Neuronal stem cell (in vitro differentiated cells): ENCODE measurements at regions not wholly inside any gene's neighbourhood (a gene's known extent, or its start where the extent isn't known, plus 50 kb on each side); places are given as distances from the start of the nearest gene placed in this dataset.

Experiments used
- DNase-seq: peaks from one replicate; pipeline ENCODE4 v3.0.0-alpha.2; 2013; ENCODE audit warnings: low spot score
- H2AFZ ChIP-seq: one replicate; pipeline ENCODE4 v1.6.1; 2013; ENCODE audit warnings: mild to moderate bottlenecking, low read length, inconsistent platforms
- H2AK5ac ChIP-seq: 2 replicates; pipeline ENCODE4 v1.6.1; 2013; ENCODE audit warnings: low read depth, mild to moderate bottlenecking, inconsistent platforms, low read length, moderate library complexity, mixed read lengths
- H2BK120ac ChIP-seq: 2 replicates; pipeline ENCODE4 v1.6.1; 2013; ENCODE audit warnings: low read depth, mild to moderate bottlenecking, inconsistent platforms, low read length, moderate library complexity, mixed read lengths
- H2BK12ac ChIP-seq: one replicate; pipeline ENCODE4 v1.6.1; 2013; ENCODE audit warnings: low read length, inconsistent platforms
- H2BK15ac ChIP-seq: 2 replicates; pipeline ENCODE4 v1.6.1; 2013; ENCODE audit warnings: mild to moderate bottlenecking, low read length, inconsistent platforms, mixed read lengths
- H2BK5ac ChIP-seq: one replicate; pipeline ENCODE4 v1.6.1; 2013; ENCODE audit warnings: inconsistent platforms, mild to moderate bottlenecking, low read length, moderate library complexity
- H3K14ac ChIP-seq: one replicate; pipeline ENCODE4 v1.6.1; 2013; ENCODE audit warnings: low read length, inconsistent platforms
- H3K18ac ChIP-seq: 2 replicates; pipeline ENCODE4 v1.6.1; 2013; ENCODE audit warnings: low read length, inconsistent platforms
- H3K23ac ChIP-seq: 2 replicates; pipeline ENCODE4 v1.6.1; 2013; ENCODE audit warnings: low read depth, mild to moderate bottlenecking, mixed read lengths, low read length, inconsistent platforms; ENCODE audit not compliant: poor library complexity
- H3K27ac ChIP-seq: replicated peaks from 3 replicates; pipeline ENCODE4 v1.5.1; 2013; ENCODE audit warnings: low read length, inconsistent platforms
- H3K27me3 ChIP-seq, 3 experiments: 2 replicates each; pipeline ENCODE4 v1.6.1; 2013; ENCODE audit warnings: low read length in 3 of 3, mild to moderate bottlenecking in 2 of 3, inconsistent platforms in 1 of 3, low read depth in 1 of 3, mixed read lengths in 1 of 3, moderate library complexity in 1 of 3; ENCODE audit not compliant: control insufficient read depth in 3 of 3, insufficient read depth in 3 of 3
- H3K36me3 ChIP-seq, 2 donors: replicated peaks in 1 of 2; 2 replicates each; pipeline ENCODE4 v1.6.1; 2013; ENCODE audit warnings: low read length in 2 of 2; ENCODE audit not compliant: control insufficient read depth in 2 of 2, insufficient read depth in 2 of 2
- H3K4ac ChIP-seq: 2 replicates; pipeline ENCODE4 v1.6.1; 2013; ENCODE audit warnings: inconsistent platforms, mild to moderate bottlenecking, low read length, moderate library complexity
- H3K4me1 ChIP-seq, 2 donors: 1 replicate in 1 of 2; 2 replicates in 1 of 2; pipeline ENCODE4 v1.6.1; 2013; ENCODE audit warnings: low read length in 2 of 2, low read depth in 1 of 2; ENCODE audit not compliant: control insufficient read depth in 2 of 2, insufficient read depth in 1 of 2
- H3K4me2 ChIP-seq: one replicate; pipeline ENCODE4 v1.6.1; 2013; ENCODE audit warnings: mild to moderate bottlenecking, low read length, inconsistent platforms; ENCODE audit not compliant: insufficient read depth, poor library complexity, severe bottlenecking
- H3K4me3 ChIP-seq, 2 donors: 2 replicates each; pipeline ENCODE4 v1.5.1; 2013; ENCODE audit warnings: low read length in 2 of 2, mild to moderate bottlenecking in 2 of 2, inconsistent platforms in 1 of 2, moderate library complexity in 1 of 2
- H3K79me1 ChIP-seq: one replicate; pipeline ENCODE4 v1.6.1; 2013; ENCODE audit warnings: low read depth, mild to moderate bottlenecking, inconsistent platforms, low read length, moderate library complexity
- H3K9ac ChIP-seq: one replicate; pipeline ENCODE4 v1.6.1; 2013; ENCODE audit warnings: mild to moderate bottlenecking, low read depth, low read length, inconsistent platforms; ENCODE audit not compliant: poor library complexity
- H3K9me3 ChIP-seq, 2 donors: replicated peaks in 1 of 2; 2 replicates each; pipeline versions ENCODE3 to v1.6.1; 2013; ENCODE audit warnings: low read length in 2 of 2, mild to moderate bottlenecking in 2 of 2, inconsistent platforms in 1 of 2, low read depth in 1 of 2, mixed read lengths in 1 of 2, moderate library complexity in 1 of 2; ENCODE audit not compliant: control insufficient read depth in 2 of 2, insufficient read depth in 1 of 2
- H4K8ac ChIP-seq: one replicate; pipeline ENCODE4 v1.6.1; 2013; ENCODE audit warnings: low read depth, mild to moderate bottlenecking, inconsistent platforms, low read length, moderate library complexity
- H4K91ac ChIP-seq: one replicate; pipeline ENCODE4 v1.6.1; 2013; ENCODE audit warnings: low read length, low read depth, mild to moderate bottlenecking, inconsistent platforms; ENCODE audit not compliant: poor library complexity
- WGBS, 2 donors: extraction: QIAGEN DNeasy Blood & Tissue Kit; methylation state at CpG; one replicate each; pipeline ENCODE4 v1.1.7; 2013; ENCODE audit warnings: missing lambda C conversion rate in 2 of 2, mixed read lengths in 1 of 2; ENCODE audit not compliant: insufficient read length in 2 of 2, insufficient replicate concordance in 1 of 2; ENCODE audit errors: extremely low coverage in 2 of 2; 5-methylcytosine and 5-hydroxymethylcytosine counted together

DNA sequence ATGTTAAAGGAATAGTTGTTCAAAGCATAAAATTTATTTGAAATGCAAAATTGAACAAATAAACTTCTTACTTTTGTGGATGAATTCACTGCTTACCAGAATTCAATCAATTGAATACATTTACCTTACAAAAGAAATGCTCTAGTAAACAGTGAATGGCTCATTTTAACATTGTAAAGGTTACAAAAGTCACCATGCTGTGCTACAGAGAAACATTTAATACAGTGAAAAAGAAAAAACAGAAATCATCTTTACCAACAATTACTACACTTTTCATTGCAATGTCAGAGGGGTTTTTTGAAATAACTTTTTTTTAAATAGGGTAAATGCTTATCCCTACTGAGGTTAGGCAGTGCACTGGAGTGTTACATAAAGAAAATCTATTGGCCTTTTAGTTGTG, 853.0 kb downstream of the NCAM2 start:
- Histone ChIP-seq H2BK12ac (no peak overlapping the region), H3K14ac (no peak overlapping the region), H3K4me3 (no peak overlapping the region), H2AFZ (no peak overlapping the region), H4K8ac (no peak overlapping the region), H2AK5ac (no peak overlapping the region), H2BK15ac (no peak overlapping the region), H3K9me3 (no peaks in the 10 kb centered on the region), H3K9ac (no peak overlapping the region), H3K4me2 (no peak overlapping the region), H3K23ac (no peak overlapping the region), H3K27ac (no peak overlapping the region), H3K18ac (no peak overlapping the region), H2BK5ac (no peak overlapping the region), H3K79me1 (no peaks in the 10 kb centered on the region), H3K4ac (no peak overlapping the region), H2BK120ac (no peak overlapping the region), H3K36me3 (no peaks in the 10 kb centered on the region), H4K91ac (no peak overlapping the region), H3K27me3 (no peaks in the 10 kb centered on the region), H3K4me1 (no peaks in the 10 kb centered on the region)
- DNase-seq, result no peak

DNA sequence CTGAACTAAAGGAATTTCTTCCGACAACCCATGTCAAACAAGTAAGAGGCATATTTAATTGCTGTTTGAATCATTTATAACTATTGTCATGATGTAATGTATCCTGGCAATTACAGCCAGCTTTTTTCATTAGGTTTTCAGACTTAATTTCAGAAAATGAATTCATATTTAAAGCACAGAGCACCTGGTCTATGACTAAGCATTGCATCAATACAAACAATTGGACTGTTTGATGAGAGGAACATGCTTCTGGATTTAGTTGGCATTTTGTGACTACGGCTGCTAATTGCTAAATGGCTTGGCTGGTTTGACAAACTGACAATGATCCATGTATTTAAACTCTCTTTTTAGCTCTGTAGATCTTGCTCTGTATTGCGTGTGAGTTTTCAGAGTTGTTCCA, 853.4 kb downstream of the NCAM2 start:
- no peak overlapping the region for H4K8ac ChIP-seq
- no peak for DNase-seq
- whole genome bisulfite sequencing, 2 donors, result no CpG with 5 or more reads among the region's 3 CpGs

GRCh38 chr21:21858502-21859334, 860.5 kb downstream of the NCAM2 start:
- Histone ChIP-seq H4K8ac (no peak overlapping the region), H2AK5ac (no peak overlapping the region)

More for the DNA sequence above, 853.4 kb downstream of the NCAM2 start:
- Histone ChIP-seq H3K79me1 (no peaks in the 10 kb centered on the region), H3K4me2 (no peak overlapping the region), H3K4me1 (no peaks in the 10 kb centered on the region), H3K4me3 (no peak overlapping the region), H3K9ac (no peak overlapping the region), H3K18ac (no peak overlapping the region), H2BK5ac (no peak overlapping the region), H2BK12ac (no peak overlapping the region), H2BK120ac (no peak overlapping the region), H2AFZ (no peak overlapping the region), H3K9me3 (no peaks in the 10 kb centered on the region), H3K4ac (no peak overlapping the region), H3K27me3 (no peaks in the 10 kb centered on the region), H2AK5ac (no peak overlapping the region), H3K14ac (no peak overlapping the region), H3K27ac (no peak overlapping the region), H2BK15ac (no peak overlapping the region), H3K36me3 (no peaks in the 10 kb centered on the region), H4K91ac (no peak overlapping the region), H3K23ac (no peak overlapping the region)

DNA sequence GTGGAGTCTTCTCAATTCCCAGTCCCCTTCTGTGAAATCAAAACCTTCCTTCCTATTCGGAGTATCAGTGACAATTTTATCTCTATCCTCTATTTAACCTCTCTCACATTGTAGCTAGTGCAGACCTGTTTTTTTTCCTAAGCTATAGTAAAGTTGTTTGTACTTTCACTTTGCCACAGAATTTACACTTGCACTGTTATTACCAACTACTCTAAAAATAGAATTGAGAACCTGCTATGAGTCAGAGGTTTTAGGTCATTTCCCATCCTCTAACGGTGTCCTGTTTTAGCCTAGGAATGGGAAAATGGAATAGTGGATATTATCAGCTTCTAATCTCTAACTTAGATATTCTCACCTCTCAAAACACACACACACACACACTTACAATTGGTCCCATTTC, 862.7 kb downstream of the NCAM2 start:
- no peaks in the 10 kb centered on the region for H3K27me3 ChIP-seq
- WGBS, 2 donors, result no CpG with 5 or more reads among the region's 2 CpGs
- no peaks in the 10 kb centered on the region for H3K4me1 ChIP-seq
- H2BK120ac ChIP-seq, result no peak overlapping the region
- no peak overlapping the region for H2BK15ac ChIP-seq
- no peak overlapping the region for H3K4me2 ChIP-seq
- H4K91ac ChIP-seq, result no peak overlapping the region
- H3K9ac ChIP-seq, result no peak overlapping the region
- H2BK12ac ChIP-seq, result no peak overlapping the region
- no peaks in the 10 kb centered on the region for H3K36me3 ChIP-seq
- no peak overlapping the region for H3K27ac ChIP-seq
- H3K79me1 ChIP-seq, result no peaks in the 10 kb centered on the region
- no peak overlapping the region for H2AFZ ChIP-seq
- no peaks in the 10 kb centered on the region for H3K9me3 ChIP-seq
- no peak overlapping the region for H2AK5ac ChIP-seq
- H2BK5ac ChIP-seq, result no peak overlapping the region
- H3K23ac ChIP-seq, result no peak overlapping the region
- H3K4me3 ChIP-seq, result no peak overlapping the region
- DNase-seq, result no peak
- H4K8ac ChIP-seq, result no peak overlapping the region
- H3K14ac ChIP-seq, result no peak overlapping the region
- no peak overlapping the region for H3K18ac ChIP-seq
- H3K4ac ChIP-seq, result no peak overlapping the region

More at GRCh38 chr21:21858502-21859334, 860.5 kb downstream of the NCAM2 start:
- no peaks in the 10 kb centered on the region for H3K36me3 ChIP-seq
- H2BK15ac ChIP-seq, result no peak overlapping the region
- H2AFZ ChIP-seq, result no peak overlapping the region
- H4K91ac ChIP-seq, result no peak overlapping the region
- H3K27ac ChIP-seq, result no peak overlapping the region
- H2BK120ac ChIP-seq, result no peak overlapping the region
- H3K79me1 ChIP-seq, result no peaks in the 10 kb centered on the region
- H3K14ac ChIP-seq, result no peak overlapping the region
- H3K9ac ChIP-seq, result no peak overlapping the region
- no peak overlapping the region for H2BK5ac ChIP-seq
- no peak overlapping the region for H3K4me2 ChIP-seq
- no CpG with 5 or more reads among the region's 3 CpGs for WGBS, 2 donors
- no peak overlapping the region for H2BK12ac ChIP-seq
- H3K27me3 ChIP-seq, result no peaks in the 10 kb centered on the region
- no peak overlapping the region for H3K4ac ChIP-seq
- no peak overlapping the region for H3K4me3 ChIP-seq
- no peaks in the 10 kb centered on the region for H3K9me3 ChIP-seq
- no peak overlapping the region for H3K23ac ChIP-seq
- H3K18ac ChIP-seq, result no peak overlapping the region
- no peaks in the 10 kb centered on the region for H3K4me1 ChIP-seq
- no peak for DNase-seq
